ENCODE measurements at regions not wholly inside any gene's neighbourhood (a gene's known extent, or its start where the extent isn't known, plus 50 kb on each side); places are given as distances from the start of the nearest gene placed in this dataset.

DNA sequence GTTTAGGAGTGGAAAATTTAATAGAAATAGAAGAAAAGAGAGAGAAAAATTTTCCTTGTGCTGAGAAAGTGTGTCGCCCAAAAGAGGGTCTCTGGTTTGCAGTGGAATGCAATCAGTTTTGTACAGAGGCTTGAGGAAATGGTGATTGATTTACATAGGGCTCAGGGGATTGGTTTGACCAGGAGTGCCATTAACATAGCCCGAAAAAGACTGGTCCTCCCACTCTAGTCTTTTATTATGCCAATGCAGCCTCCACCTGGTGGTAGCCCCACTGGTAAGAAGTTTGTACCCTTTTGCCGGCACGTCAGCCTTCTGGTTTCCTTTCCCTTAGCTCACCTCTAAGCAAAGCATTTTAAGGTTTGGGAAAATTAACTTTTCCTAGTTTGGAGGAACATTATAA lies 885.3 kb downstream of the XPNPEP1 start:
- Histone ChIP-seq H3K36me3 (ENCODE audit: control insufficient read depth in 2 of 2, insufficient read depth in 2 of 2, low read length in 1 of 2) (no peaks in the 10 kb centered on the region), H3K9me3 (ENCODE audit: control insufficient read depth in 2 of 2, insufficient read depth in 1 of 2, low read length in 1 of 2) (peaks cover 0 to 9% of the 10 kb centered on the region in 2 donors), H3K27ac (ENCODE audit: low read depth in 1 of 2, low read length in 1 of 2) (no peak overlapping the region), H3K4me1 (ENCODE audit: control insufficient read depth in 2 of 2, insufficient read depth in 2 of 2, low read length in 2 of 2) (no peaks in the 10 kb centered on the region), H3K27me3 (ENCODE audit: control insufficient read depth in 2 of 2, insufficient read depth in 1 of 2, low read length in 1 of 2) (no peaks in the 10 kb centered on the region), H3K4me3 (ENCODE audit: low read length in 2 of 2) (no peak overlapping the region)
- DNase-seq (ENCODE audit: low read depth in 6 of 9, low spot score in 9 of 9), result no peak
- 92% methylated on average over 4 of the region's 4 CpGs for WGBS

DNA sequence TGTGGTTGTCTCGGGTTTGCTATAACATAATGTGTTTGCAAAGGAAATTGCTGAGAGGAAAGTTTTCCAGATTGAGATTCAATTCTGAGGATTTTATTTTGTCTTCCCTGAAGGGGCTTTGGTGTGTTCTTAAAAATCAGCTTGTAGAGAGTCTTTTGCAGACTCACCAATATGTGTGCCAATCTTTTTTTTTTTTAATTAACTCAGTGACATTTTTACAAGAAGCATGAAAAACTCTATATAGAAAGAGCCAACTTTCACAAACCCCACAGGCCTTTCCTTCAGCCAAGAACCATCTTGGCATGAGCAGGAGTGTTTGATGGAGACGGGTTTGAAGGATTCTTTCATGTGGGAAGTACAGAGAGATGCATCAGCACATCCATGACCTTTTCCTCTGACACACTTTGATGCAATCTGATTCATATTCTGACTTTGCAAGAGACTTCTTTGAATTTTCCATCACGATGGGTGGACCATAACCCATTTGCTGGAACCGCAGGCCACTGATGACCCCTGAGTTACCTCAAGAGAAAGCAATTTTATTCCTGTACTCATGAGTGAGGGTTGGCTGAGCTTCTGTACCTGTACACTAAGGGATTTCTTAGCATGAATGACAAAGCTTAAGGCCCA lies 892.6 kb downstream of the XPNPEP1 start:
- no peak overlapping the region for H3K4me3 ChIP-seq (ENCODE audit: low read length in 2 of 2)
- no peak overlapping the region for H3K27ac ChIP-seq (ENCODE audit: low read depth in 1 of 2, low read length in 1 of 2)
- DNase-seq (ENCODE audit: low read depth in 6 of 9, low spot score in 9 of 9), result no peak
- no peaks in the 10 kb centered on the region for H3K9me3 ChIP-seq (ENCODE audit: control insufficient read depth in 2 of 2, insufficient read depth in 1 of 2, low read length in 1 of 2)
- no peaks in the 10 kb centered on the region for H3K27me3 ChIP-seq (ENCODE audit: control insufficient read depth in 2 of 2, insufficient read depth in 1 of 2, low read length in 1 of 2)
- H3K4me1 ChIP-seq (ENCODE audit: control insufficient read depth in 2 of 2, insufficient read depth in 2 of 2, low read length in 2 of 2), result no peaks in the 10 kb centered on the region
- 69% methylated on average over 4 of the region's 4 CpGs for WGBS
- H3K36me3 ChIP-seq (ENCODE audit: control insufficient read depth in 2 of 2, insufficient read depth in 2 of 2, low read length in 1 of 2), result no peaks in the 10 kb centered on the region

DNA sequence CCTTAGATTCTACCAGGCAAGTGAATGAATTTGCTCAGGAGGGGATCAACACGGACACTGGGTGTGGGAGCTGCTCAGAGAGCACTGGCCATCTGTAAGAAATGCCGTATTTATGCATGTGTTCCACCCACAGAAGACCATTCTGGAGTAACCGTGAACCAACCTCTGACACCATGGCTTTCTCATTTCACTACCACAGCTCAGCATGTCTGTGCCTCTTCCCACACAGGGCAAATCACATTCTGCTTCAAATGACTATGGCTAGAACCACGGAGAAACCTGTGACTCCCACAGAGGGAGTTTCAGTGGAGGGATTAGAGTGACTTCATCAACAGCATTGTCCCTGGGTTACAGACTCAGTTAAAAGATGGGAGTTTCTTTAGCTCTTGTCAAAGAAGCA lies 893.4 kb downstream of the XPNPEP1 start:
- H3K27me3 ChIP-seq (ENCODE audit: control insufficient read depth in 2 of 2, insufficient read depth in 1 of 2, low read length in 1 of 2), result no peaks in the 10 kb centered on the region

GRCh38 chr10:109027534-109028185 lies 895.7 kb downstream of the XPNPEP1 start:
- Histone ChIP-seq H3K27ac (ENCODE audit: low read depth in 1 of 2, low read length in 1 of 2) (no peak overlapping the region), H3K4me1 (ENCODE audit: control insufficient read depth in 2 of 2, insufficient read depth in 2 of 2, low read length in 2 of 2) (no peaks in the 10 kb centered on the region), H3K9me3 (ENCODE audit: control insufficient read depth in 2 of 2, insufficient read depth in 1 of 2, low read length in 1 of 2) (no peaks in the 10 kb centered on the region), H3K27me3 (ENCODE audit: control insufficient read depth in 2 of 2, insufficient read depth in 1 of 2, low read length in 1 of 2) (no peaks in the 10 kb centered on the region), H3K4me3 (ENCODE audit: low read length in 2 of 2) (no peak overlapping the region), H3K36me3 (ENCODE audit: control insufficient read depth in 2 of 2, insufficient read depth in 2 of 2, low read length in 1 of 2) (no peaks in the 10 kb centered on the region)
- WGBS, result 89% methylated on average over 1 of the region's 1 CpG
- no peak for DNase-seq (ENCODE audit: low read depth in 6 of 9, low spot score in 9 of 9)

More for the DNA sequence above, 893.4 kb downstream of the XPNPEP1 start:
- Histone ChIP-seq H3K9me3 (ENCODE audit: control insufficient read depth in 2 of 2, insufficient read depth in 1 of 2, low read length in 1 of 2) (no peaks in the 10 kb centered on the region), H3K4me1 (ENCODE audit: control insufficient read depth in 2 of 2, insufficient read depth in 2 of 2, low read length in 2 of 2) (no peaks in the 10 kb centered on the region), H3K36me3 (ENCODE audit: control insufficient read depth in 2 of 2, insufficient read depth in 2 of 2, low read length in 1 of 2) (no peaks in the 10 kb centered on the region), H3K4me3 (ENCODE audit: low read length in 2 of 2) (no peak overlapping the region), H3K27ac (ENCODE audit: low read depth in 1 of 2, low read length in 1 of 2) (no peak overlapping the region)
- WGBS, result 76% methylated on average over 4 of the region's 4 CpGs
- no peak for DNase-seq (ENCODE audit: low read depth in 6 of 9, low spot score in 9 of 9)

GRCh38 chr10:109025172-109025571 lies 898.1 kb downstream of the XPNPEP1 start:
- Histone ChIP-seq H3K27ac (ENCODE audit: low read depth in 1 of 2, low read length in 1 of 2) (no peak overlapping the region), H3K4me3 (ENCODE audit: low read length in 2 of 2) (no peak overlapping the region), H3K27me3 (ENCODE audit: control insufficient read depth in 2 of 2, insufficient read depth in 1 of 2, low read length in 1 of 2) (no peaks in the 10 kb centered on the region), H3K9me3 (ENCODE audit: control insufficient read depth in 2 of 2, insufficient read depth in 1 of 2, low read length in 1 of 2) (no peaks in the 10 kb centered on the region), H3K36me3 (ENCODE audit: control insufficient read depth in 2 of 2, insufficient read depth in 2 of 2, low read length in 1 of 2) (no peaks in the 10 kb centered on the region), H3K4me1 (ENCODE audit: control insufficient read depth in 2 of 2, insufficient read depth in 2 of 2, low read length in 2 of 2) (no peaks in the 10 kb centered on the region)
- DNase-seq (ENCODE audit: low read depth in 6 of 9, low spot score in 9 of 9), result no peak

DNA sequence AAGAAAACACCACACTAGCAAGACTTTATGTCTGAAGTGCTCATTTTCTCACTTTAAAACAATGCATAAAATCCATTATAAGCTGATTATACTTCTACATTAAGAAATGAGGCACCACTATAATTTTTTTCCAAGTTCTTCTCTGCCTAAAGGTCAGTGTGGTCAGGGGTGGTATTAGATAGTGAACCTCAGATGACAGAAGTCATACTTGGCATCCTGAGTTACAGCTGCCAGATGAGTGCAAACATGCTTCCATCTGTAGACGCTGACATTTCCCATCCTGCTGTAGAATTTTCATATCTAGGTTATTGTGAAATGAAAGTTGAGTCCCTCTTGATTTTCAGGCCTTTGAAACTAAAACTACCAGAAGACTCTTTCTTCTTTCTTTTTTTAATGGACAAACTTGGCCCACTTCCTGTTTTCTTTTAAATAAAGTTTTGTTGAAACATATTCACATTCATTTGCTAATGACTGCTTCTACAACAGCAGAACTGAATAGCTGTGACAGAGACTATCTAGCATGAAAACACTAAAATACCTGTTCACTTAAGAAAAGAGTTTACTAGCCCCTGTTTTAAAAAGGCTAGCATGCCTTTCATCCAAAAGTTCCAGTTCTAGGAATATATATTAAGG lies 900.8 kb downstream of the XPNPEP1 start:
- Histone ChIP-seq H3K9me3 (ENCODE audit: control insufficient read depth in 2 of 2, insufficient read depth in 1 of 2, low read length in 1 of 2) (no peaks in the 10 kb centered on the region), H3K27ac (ENCODE audit: low read depth in 1 of 2, low read length in 1 of 2) (no peak overlapping the region), H3K27me3 (ENCODE audit: control insufficient read depth in 2 of 2, insufficient read depth in 1 of 2, low read length in 1 of 2) (no peaks in the 10 kb centered on the region), H3K36me3 (ENCODE audit: control insufficient read depth in 2 of 2, insufficient read depth in 2 of 2, low read length in 1 of 2) (no peaks in the 10 kb centered on the region), H3K4me3 (ENCODE audit: low read length in 2 of 2) (no peak overlapping the region), H3K4me1 (ENCODE audit: control insufficient read depth in 2 of 2, insufficient read depth in 2 of 2, low read length in 2 of 2) (no peaks in the 10 kb centered on the region)
- DNase-seq (ENCODE audit: low read depth in 6 of 9, low spot score in 9 of 9), result no peak
- WGBS, result 91% methylated on average over 1 of the region's 1 CpG

- Histone ChIP-seq H3K36me3 (ENCODE audit: control insufficient read depth in 2 of 2, insufficient read depth in 2 of 2, low read length in 1 of 2) (no peaks in the 10 kb centered on the region), H3K27me3 (ENCODE audit: control insufficient read depth in 2 of 2, insufficient read depth in 1 of 2, low read length in 1 of 2) (no peaks in the 10 kb centered on the region), H3K27ac (ENCODE audit: low read depth in 1 of 2, low read length in 1 of 2) (no peak overlapping the region), H3K9me3 (ENCODE audit: control insufficient read depth in 2 of 2, insufficient read depth in 1 of 2, low read length in 1 of 2) (no peaks in the 10 kb centered on the region), H3K4me3 (ENCODE audit: low read length in 2 of 2) (no peak overlapping the region), H3K4me1 (ENCODE audit: control insufficient read depth in 2 of 2, insufficient read depth in 2 of 2, low read length in 2 of 2) (no peaks in the 10 kb centered on the region)
- DNase-seq (ENCODE audit: low read depth in 6 of 9, low spot score in 9 of 9), result no peak
- WGBS, result 84% methylated on average over 6 of the region's 6 CpGs
Measured at GRCh38 chr10:109019001-109019424, 904.3 kb downstream of the XPNPEP1 start.

- Histone ChIP-seq H3K27ac (ENCODE audit: low read depth in 1 of 2, low read length in 1 of 2) (no peak overlapping the region), H3K9me3 (ENCODE audit: control insufficient read depth in 2 of 2, insufficient read depth in 1 of 2, low read length in 1 of 2) (no peaks in the 10 kb centered on the region), H3K36me3 (ENCODE audit: control insufficient read depth in 2 of 2, insufficient read depth in 2 of 2, low read length in 1 of 2) (no peaks in the 10 kb centered on the region), H3K4me3 (ENCODE audit: low read length in 2 of 2) (no peak overlapping the region), H3K4me1 (ENCODE audit: control insufficient read depth in 2 of 2, insufficient read depth in 2 of 2, low read length in 2 of 2) (no peaks in the 10 kb centered on the region), H3K27me3 (ENCODE audit: control insufficient read depth in 2 of 2, insufficient read depth in 1 of 2, low read length in 1 of 2) (no peaks in the 10 kb centered on the region)
- WGBS, result 98% methylated on average over 1 of the region's 1 CpG
- no peak for DNase-seq (ENCODE audit: low read depth in 6 of 9, low spot score in 9 of 9)
Measured at GRCh38 chr10:109007514-109007913, 915.8 kb downstream of the XPNPEP1 start.

DNA sequence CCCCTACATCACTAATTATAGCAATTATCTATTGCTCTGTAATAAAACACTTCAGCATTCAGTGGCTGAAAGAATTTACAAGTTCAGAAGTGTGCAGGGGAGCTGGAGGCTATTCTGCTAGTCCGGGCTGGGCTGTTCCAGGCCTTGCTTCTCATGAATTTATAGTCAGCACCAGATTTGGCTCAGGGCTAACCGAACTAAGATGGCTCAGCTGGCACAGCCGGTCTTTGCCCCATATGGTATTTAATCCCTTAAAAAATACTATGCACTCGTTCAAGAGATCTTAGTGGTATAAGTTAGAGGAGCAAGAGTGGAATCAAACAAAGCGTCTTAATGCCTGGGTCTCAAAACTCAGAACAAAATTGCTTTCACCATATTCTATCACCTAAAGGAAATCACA lies 932.9 kb downstream of the XPNPEP1 start:
- DNase-seq (ENCODE audit: low read depth in 6 of 9, low spot score in 9 of 9), result no peak
- Histone ChIP-seq H3K4me3 (ENCODE audit: low read length in 2 of 2) (no peak overlapping the region), H3K27ac (ENCODE audit: low read depth in 1 of 2, low read length in 1 of 2) (no peak overlapping the region), H3K4me1 (ENCODE audit: control insufficient read depth in 2 of 2, insufficient read depth in 2 of 2, low read length in 2 of 2) (no peaks in the 10 kb centered on the region), H3K36me3 (ENCODE audit: control insufficient read depth in 2 of 2, insufficient read depth in 2 of 2, low read length in 1 of 2) (no peaks in the 10 kb centered on the region), H3K9me3 (ENCODE audit: control insufficient read depth in 2 of 2, insufficient read depth in 1 of 2, low read length in 1 of 2) (no peaks in the 10 kb centered on the region), H3K27me3 (ENCODE audit: control insufficient read depth in 2 of 2, insufficient read depth in 1 of 2, low read length in 1 of 2) (no peaks in the 10 kb centered on the region)
- WGBS, result 89% methylated on average over 5 of the region's 5 CpGs
